ENCODE measurements at regions not wholly inside any gene's neighbourhood (a gene's known extent, or its start where the extent isn't known, plus 50 kb on each side); places are given as distances from the start of the nearest gene placed in this dataset.

GRCh38 chr1:163674236-163674635, 352.5 kb downstream of the NUF2 start:
- no peak for TF ChIP-seq EP300 (IDR thresholded peaks at IDR 0.05)
- no peak for TF ChIP-seq POLR2A (IDR thresholded peaks at IDR 0.05)
